ENCODE measurements at regions not wholly inside any gene's neighbourhood (a gene's known extent, or its start where the extent isn't known, plus 50 kb on each side); places are given as distances from the start of the nearest gene placed in this dataset.

DNA sequence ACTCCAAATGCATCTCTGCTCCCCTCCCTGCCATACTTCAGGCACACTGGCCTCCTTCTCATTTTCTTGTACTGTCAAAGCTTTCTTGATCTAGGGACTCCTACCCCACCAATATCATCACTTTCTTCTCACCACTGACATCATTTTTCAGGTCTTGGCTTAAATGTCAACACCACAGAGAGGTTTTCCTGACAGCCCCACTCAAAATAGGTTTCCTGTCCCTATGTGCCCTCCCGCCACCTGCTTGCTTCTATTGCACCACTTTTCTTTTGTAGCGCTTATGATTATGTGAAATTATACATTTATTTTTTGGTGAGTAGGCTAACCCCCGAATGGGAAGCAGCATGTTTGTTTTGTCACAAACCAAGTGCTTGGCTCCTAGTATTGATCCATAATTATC lies 164.6 kb downstream of the NDFIP2 start:
- Mint-ChIP-seq H3K36me3 (ENCODE audit: low read depth) (no peaks in the 10 kb centered on the region), H3K27ac (no peak overlapping the region), H3K9me3 (no peaks in the 10 kb centered on the region), H3K4me1 (no peaks in the 10 kb centered on the region), H3K4me3 (no peak overlapping the region), H3K27me3 (peaks cover 4% of the 10 kb centered on the region)
- intact Hi-C loops (cut with micrococcal nuclease), result no loop called here
- ATAC-seq (ENCODE audit: low read depth) (no peak), DNase-seq (no peak)
- ChIA-PET CTCF (no interaction called here), POLR2A (no interaction called here)
- TF ChIP-seq, protein P1, sequence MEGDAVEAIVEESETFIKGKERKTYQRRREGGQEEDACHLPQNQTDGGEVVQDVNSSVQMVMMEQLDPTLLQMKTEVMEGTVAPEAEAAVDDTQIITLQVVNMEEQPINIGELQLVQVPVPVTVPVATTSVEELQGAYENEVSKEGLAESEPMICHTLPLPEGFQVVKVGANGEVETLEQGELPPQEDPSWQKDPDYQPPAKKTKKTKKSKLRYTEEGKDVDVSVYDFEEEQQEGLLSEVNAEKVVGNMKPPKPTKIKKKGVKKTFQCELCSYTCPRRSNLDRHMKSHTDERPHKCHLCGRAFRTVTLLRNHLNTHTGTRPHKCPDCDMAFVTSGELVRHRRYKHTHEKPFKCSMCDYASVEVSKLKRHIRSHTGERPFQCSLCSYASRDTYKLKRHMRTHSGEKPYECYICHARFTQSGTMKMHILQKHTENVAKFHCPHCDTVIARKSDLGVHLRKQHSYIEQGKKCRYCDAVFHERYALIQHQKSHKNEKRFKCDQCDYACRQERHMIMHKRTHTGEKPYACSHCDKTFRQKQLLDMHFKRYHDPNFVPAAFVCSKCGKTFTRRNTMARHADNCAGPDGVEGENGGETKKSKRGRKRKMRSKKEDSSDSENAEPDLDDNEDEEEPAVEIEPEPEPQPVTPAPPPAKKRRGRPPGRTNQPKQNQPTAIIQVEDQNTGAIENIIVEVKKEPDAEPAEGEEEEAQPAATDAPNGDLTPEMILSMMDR (IDR thresholded peaks at IDR 0.05), result no peak

DNA sequence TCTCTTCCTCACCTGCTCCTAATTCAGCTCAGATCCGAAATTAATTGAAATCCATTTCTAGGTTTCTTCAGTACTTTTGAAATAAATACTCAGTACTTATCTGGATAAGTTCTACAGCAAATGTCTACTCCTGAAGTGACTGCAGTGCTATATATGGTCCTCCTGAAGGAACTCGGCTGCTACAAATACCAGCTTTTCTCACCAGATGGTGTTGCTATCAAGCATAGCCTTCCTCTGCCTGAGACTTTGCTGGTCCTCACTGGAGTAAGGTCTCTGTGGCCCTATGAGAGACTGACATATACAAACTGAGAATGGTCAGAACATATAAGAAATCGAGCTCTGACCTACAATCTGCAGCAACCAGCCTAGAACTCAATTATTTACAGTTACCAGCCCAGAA lies 161.6 kb downstream of the NDFIP2 start:
- no peak overlapping the region for H3K27ac Mint-ChIP-seq
- DNase-seq (no peak), ATAC-seq (ENCODE audit: low read depth) (no peak)
- H3K36me3 Mint-ChIP-seq (ENCODE audit: low read depth), result no peaks in the 10 kb centered on the region
- H3K4me1 Mint-ChIP-seq, result no peaks in the 10 kb centered on the region
- TF ChIP-seq, protein P1 (IDR thresholded peaks at IDR 0.05), result no peak
- H3K4me3 Mint-ChIP-seq, result no peak overlapping the region
- peaks cover 4% of the 10 kb centered on the region for H3K27me3 Mint-ChIP-seq
- POLR2A ChIA-PET, result no interaction called here
- peaks cover 2% of the 10 kb centered on the region for H3K9me3 Mint-ChIP-seq
- CTCF ChIA-PET, result no interaction called here
- intact Hi-C loops (cut with micrococcal nuclease), result no loop called here

DNA sequence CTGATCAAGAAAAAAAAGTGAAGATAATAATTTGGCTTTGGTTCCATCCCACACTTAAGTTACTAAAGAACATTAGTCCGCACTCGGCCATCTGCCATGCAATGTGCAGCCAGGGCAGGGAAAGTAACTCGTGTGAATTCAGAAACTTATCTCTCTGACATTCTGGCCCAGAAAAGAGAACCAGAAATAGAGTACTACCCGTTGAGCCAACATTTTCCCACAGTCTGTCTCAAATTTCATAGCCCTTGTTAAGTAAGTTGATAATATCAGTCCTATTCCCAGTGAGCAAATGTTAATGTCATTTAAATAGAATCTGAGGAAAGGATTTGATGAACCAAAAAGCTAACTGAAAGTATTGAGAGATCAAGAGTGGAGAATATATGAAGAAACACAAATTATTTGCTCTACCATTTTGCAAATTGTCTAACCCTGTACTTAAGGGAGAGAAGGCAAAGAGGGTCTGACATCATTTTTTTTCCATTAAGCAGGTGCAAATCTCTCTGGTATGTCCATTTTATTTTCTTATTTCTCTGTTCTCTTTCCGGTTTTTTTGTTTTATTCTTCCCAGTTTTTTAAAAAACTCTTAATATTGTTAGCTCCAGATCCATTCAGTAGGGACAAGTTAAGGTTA lies 156.3 kb downstream of the NDFIP2 start:
- TF ChIP-seq, protein P1 (IDR thresholded peaks at IDR 0.05), result no peak
- ATAC-seq (ENCODE audit: low read depth) (no peak), DNase-seq (no peak)
- Mint-ChIP-seq H3K9me3 (peaks cover 2% of the 10 kb centered on the region), H3K4me1 (no peaks in the 10 kb centered on the region), H3K36me3 (ENCODE audit: low read depth) (no peaks in the 10 kb centered on the region), H3K4me3 (no peak overlapping the region), H3K27ac (no peak overlapping the region), H3K27me3 (no peaks in the 10 kb centered on the region)
- intact Hi-C loops (cut with micrococcal nuclease), result no loop called here
- ChIA-PET CTCF (no interaction called here), POLR2A (no interaction called here)

DNA sequence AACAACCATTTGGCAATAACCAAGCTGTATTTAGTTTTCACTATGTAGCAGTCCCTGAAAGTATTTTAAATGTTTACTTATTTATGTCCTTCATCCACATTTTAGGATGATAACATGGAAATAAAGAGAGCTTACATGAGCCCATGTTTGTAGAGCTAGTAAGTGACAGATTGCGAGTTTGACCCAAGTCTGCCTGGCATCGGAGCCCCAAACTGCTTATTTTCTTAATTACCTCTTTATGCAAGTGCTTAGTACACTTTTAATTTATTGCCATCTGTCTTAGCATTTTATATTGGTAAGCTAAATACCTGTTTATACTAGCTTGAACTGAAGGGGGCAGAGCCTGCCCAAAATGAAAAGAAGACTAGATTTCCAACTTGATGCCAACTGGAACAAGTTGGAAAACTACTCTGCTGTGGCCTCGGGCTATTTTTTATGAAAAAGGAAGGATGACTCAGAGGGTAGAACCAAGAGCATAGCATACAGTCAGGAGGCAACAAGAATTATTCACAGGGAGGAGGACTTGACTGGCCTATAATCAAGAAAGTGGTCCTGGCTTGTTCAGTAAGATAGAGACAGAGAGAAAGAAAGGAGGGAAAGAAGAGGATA lies 150.2 kb downstream of the NDFIP2 start:
- CTCF ChIA-PET, result no interaction called here

DNA sequence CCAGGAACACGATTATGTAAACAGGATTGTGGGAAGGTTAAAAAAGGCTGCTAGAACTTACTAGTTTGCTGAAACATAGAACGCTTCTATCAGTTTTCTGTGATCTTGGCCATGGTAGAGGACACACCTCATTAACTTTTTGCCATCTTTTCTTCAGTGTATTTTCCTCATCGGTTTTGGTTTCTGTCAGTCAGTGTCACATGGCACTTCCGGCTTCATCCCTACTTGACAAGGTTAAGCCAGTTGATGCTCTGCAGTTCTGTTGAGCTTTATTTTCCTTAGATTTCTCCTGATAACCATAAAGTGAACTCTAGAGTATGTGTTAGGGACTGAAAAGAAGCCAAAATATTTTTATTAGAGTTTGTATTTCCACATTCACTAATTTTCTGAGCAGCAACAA lies 147.5 kb downstream of the NDFIP2 start:
- Mint-ChIP-seq H3K4me1 (no peaks in the 10 kb centered on the region), H3K27ac (no peak overlapping the region)
- CTCF ChIA-PET, result no interaction called here

More for the DNA sequence above, 150.2 kb downstream of the NDFIP2 start:
- DNase-seq (no peak), ATAC-seq (ENCODE audit: low read depth) (no peak)
- peaks cover 4% of the 10 kb centered on the region for H3K27me3 Mint-ChIP-seq
- no peaks in the 10 kb centered on the region for H3K36me3 Mint-ChIP-seq (ENCODE audit: low read depth)
- no peaks in the 10 kb centered on the region for H3K9me3 Mint-ChIP-seq
- TF ChIP-seq, protein P1 (IDR thresholded peaks at IDR 0.05), result no peak
- intact Hi-C loops (cut with micrococcal nuclease), result no loop called here
- no peak overlapping the region for H3K4me3 Mint-ChIP-seq
- H3K4me1 Mint-ChIP-seq, result no peaks in the 10 kb centered on the region
- no peak overlapping the region for H3K27ac Mint-ChIP-seq
- POLR2A ChIA-PET, result no interaction called here

More for the DNA sequence above, 147.5 kb downstream of the NDFIP2 start:
- H3K4me3 Mint-ChIP-seq, result no peak overlapping the region
- ATAC-seq (ENCODE audit: low read depth) (no peak), DNase-seq (no peak)
- POLR2A ChIA-PET, result no interaction called here
- TF ChIP-seq, protein P1 (IDR thresholded peaks at IDR 0.05), result no peak
- intact Hi-C loops (cut with micrococcal nuclease), result no loop called here
- H3K27me3 Mint-ChIP-seq, result peaks cover 8% of the 10 kb centered on the region
- no peaks in the 10 kb centered on the region for H3K36me3 Mint-ChIP-seq (ENCODE audit: low read depth)
- H3K9me3 Mint-ChIP-seq, result no peaks in the 10 kb centered on the region
